Endothelial cell of umbilical vein (primary cell): ENCODE measurements at regions not wholly inside any gene's neighbourhood (a gene's known extent, or its start where the extent isn't known, plus 50 kb on each side); places are given as distances from the start of the nearest gene placed in this dataset.

ENCODE experiments used
- BruUV-seq: library from RNA; stranded (reverse); fragments of 400-500 nt; replicated peaks from 2 replicates; lab custom pipeline; 2021; lab: Mats Ljungman, UMichigan
- CTCF ChIA-PET: fragments of 300-600, 350-600 bp; sonication (Branson Sonifier 250); formaldehyde crosslinking; loops from one replicate; lab custom pipeline; 2021; ENCODE audit warnings: antibody characterized with exemption, inconsistent platforms; lab: Charles Lee
- POLR2A ChIA-PET: fragments of 300-600, 350-600 bp; sonication (Branson Sonifier 250); formaldehyde crosslinking; loops from one replicate; lab custom pipeline; 2021; ENCODE audit warnings: antibody characterized with exemption, inconsistent platforms; lab: Charles Lee
- DNase-seq: peaks from one replicate; pipeline ENCODE4 v3.0.0-alpha.2; 2011; ENCODE audit warnings: low read depth, low spot score
- FAIRE-seq: peaks from 2 replicates; lab custom pipeline; 2011; peaks lifted over from hg19 to GRCh38; lab: Jason Lieb, UNC
- H2AFZ ChIP-seq: 2 replicates; pipeline ENCODE4 v1.6.0; 2012; ENCODE audit warnings: low read depth, low read length, control low read depth, inconsistent platforms
- H3K27ac ChIP-seq: 2 replicates; pipeline ENCODE4 v1.5.1; 2011; ENCODE audit warnings: low read depth, mild to moderate bottlenecking, control low read depth, low read length, moderate library complexity; ENCODE audit not compliant: insufficient read depth
- H3K27me3 ChIP-seq, 2 experiments: 2 replicates each; pipeline versions ENCODE4 v1.6.0 to v1.6.1; 2011; ENCODE audit warnings: low read length in 2 of 2, mixed read lengths in 1 of 2; ENCODE audit not compliant: control insufficient read depth in 2 of 2, insufficient read depth in 2 of 2
- H3K36me3 ChIP-seq, 2 experiments: 2 replicates in 1 of 2; 3 replicates in 1 of 2; pipeline ENCODE4 v1.5.1; 2011; ENCODE audit warnings: low read length in 2 of 2, mild to moderate bottlenecking in 1 of 2, moderate library complexity in 1 of 2; ENCODE audit not compliant: control insufficient read depth in 2 of 2, insufficient read depth in 2 of 2; ENCODE audit errors: extremely low read depth in 1 of 2
- H3K4me1 ChIP-seq: 3 replicates; pipeline ENCODE4 v1.5.1; 2011; ENCODE audit warnings: mild to moderate bottlenecking, low read length; ENCODE audit not compliant: control insufficient read depth, insufficient read depth; ENCODE audit errors: extremely low read depth
- H3K4me2 ChIP-seq: 2 replicates; pipeline ENCODE4 v1.6.1; 2011; ENCODE audit warnings: low read length, control low read depth, mixed read lengths; ENCODE audit not compliant: insufficient read depth
- H3K4me3 ChIP-seq, 3 experiments: fragments of 200-600 bp in 1 of 3; sonication (generic), shearing (Covaris generic) in 1 of 3; replicated peaks in 1 of 3; 2 replicates each; pipeline ENCODE4 v1.5.1; 2011 to 2016; ENCODE audit warnings: control low read depth in 3 of 3, low read length in 3 of 3, mild to moderate bottlenecking in 2 of 3, inconsistent platforms in 1 of 3, low read depth in 1 of 3, moderate library complexity in 1 of 3; ENCODE audit not compliant: insufficient read depth in 1 of 3
- H3K79me2 ChIP-seq: 2 replicates; pipeline ENCODE4 v1.6.0; 2012; ENCODE audit warnings: low read length, inconsistent platforms; ENCODE audit not compliant: control insufficient read depth, insufficient read depth
- H3K9ac ChIP-seq: replicated peaks from 2 replicates; pipeline ENCODE3; 2011; ENCODE audit warnings: low read length, control low read depth; ENCODE audit not compliant: insufficient read depth; ENCODE audit errors: extremely low read depth
- H3K9me1 ChIP-seq: replicated peaks from 3 replicates; pipeline ENCODE4 v1.6.0; 2011; ENCODE audit warnings: mild to moderate bottlenecking, low read length; ENCODE audit not compliant: control insufficient read depth, insufficient read depth; ENCODE audit errors: extremely low read depth
- H3K9me3 ChIP-seq: replicated peaks from 2 replicates; pipeline ENCODE4 v1.5.1; 2012; ENCODE audit warnings: low read length, inconsistent platforms; ENCODE audit not compliant: control insufficient read depth, insufficient read depth
- H4K20me1 ChIP-seq: replicated peaks from 2 replicates; pipeline ENCODE3; 2011; ENCODE audit warnings: mild to moderate bottlenecking, low read length; ENCODE audit not compliant: control insufficient read depth, insufficient read depth; ENCODE audit errors: extremely low read depth
- EZH2 ChIP-seq: IDR thresholded peaks from 2 replicates; pipeline ENCODE4 v1.6.1; 2012; ENCODE audit warnings: borderline replicate concordance, low read depth, mild to moderate bottlenecking, moderate library complexity, low read length, inconsistent platforms; ENCODE audit not compliant: severe bottlenecking
- FOS ChIP-seq: IDR thresholded peaks from 2 replicates; pipeline ENCODE4 v1.6.1; 2011; ENCODE audit warnings: mild to moderate bottlenecking, low read length, moderate library complexity, borderline replicate concordance; ENCODE audit not compliant: insufficient read depth
- GATA2 ChIP-seq: IDR thresholded peaks from 2 replicates; pipeline ENCODE4 v1.7.0; 2011; ENCODE audit warnings: low read depth, mild to moderate bottlenecking, moderate library complexity, mixed read lengths, low read length; ENCODE audit not compliant: insufficient read length, insufficient read depth
- JUN ChIP-seq: IDR thresholded peaks from 2 replicates; pipeline ENCODE4 v1.6.1; 2011; ENCODE audit warnings: borderline replicate concordance, low read depth; ENCODE audit not compliant: insufficient read length, insufficient read depth
- MYC ChIP-seq: IDR thresholded peaks from one replicate; pipeline ENCODE4 v1.6.1; 2011; ENCODE audit warnings: mild to moderate bottlenecking, low read depth, low read length
- POLR2A ChIP-seq: IDR thresholded peaks from 2 replicates; pipeline ENCODE4 v1.6.1; 2012; ENCODE audit warnings: low read depth, mild to moderate bottlenecking, control low read depth, low read length
- POLR2AphosphoS5 ChIP-seq: IDR thresholded peaks from 2 replicates; pipeline ENCODE4 v1.6.1; 2012; ENCODE audit warnings: low read depth, mild to moderate bottlenecking, control low read depth, low read length, moderate library complexity; ENCODE audit not compliant: insufficient read depth
- dilution Hi-C: fragments of 300-500 bp; cut with MboI; formaldehyde crosslinking; loops from one replicate; pipeline ENCODE4 v1.15.0; 2019; ENCODE audit warnings: low sequenced_read_pairs; ENCODE audit not compliant: extremely low pct_ligation_motif_present
- intact Hi-C: fragments of 100-400 bp; cut with micrococcal nuclease; formaldehyde crosslinking; loops from one replicate; pipeline ENCODE4 v1.10.0; 2022
- TF ChIP-seq, protein P1 (sequence below), 2 donors: IDR thresholded peaks; 1 replicate in 1 of 2; 2 replicates in 1 of 2; pipeline ENCODE4 v1.5.1; 2011; ENCODE audit warnings: low read length in 2 of 2, mild to moderate bottlenecking in 2 of 2, moderate library complexity in 2 of 2, control low read depth in 1 of 2, inconsistent platforms in 1 of 2, low read depth in 1 of 2; ENCODE audit not compliant: insufficient read depth in 1 of 2; ENCODE audit errors: extremely low read depth in 1 of 2
- TF ChIP-seq, protein P2 (sequence below): IDR thresholded peaks from 2 replicates; pipeline ENCODE4 v1.6.1; 2011; ENCODE audit not compliant: insufficient read depth, insufficient read length

- Histone ChIP-seq H3K4me1 (no peaks in the 10 kb centered on the region), H3K9me1 (no peaks in the 10 kb centered on the region), H3K36me3 (no peaks in the 10 kb centered on the region), H3K4me2 (no peak overlapping the region), H3K4me3 (no peak overlapping the region), H3K9ac (no peak overlapping the region), H3K27ac (no peak overlapping the region), H2AFZ (no peak overlapping the region), H3K9me3 (no peaks in the 10 kb centered on the region), H4K20me1 (no peaks in the 10 kb centered on the region), H3K27me3 (no peaks in the 10 kb centered on the region), H3K79me2 (no peaks in the 10 kb centered on the region)
- DNase-seq = no peak
- BruUV-seq = no TSS peak
- CTCF ChIA-PET = no interaction called here
- intact Hi-C loops = no loop called here
- FAIRE-seq = no peak
- POLR2A ChIA-PET = no interaction called here
- TF ChIP-seq POLR2A (no peak), MYC (no peak), EZH2 (no peak), POLR2AphosphoS5 (no peak)
- TF ChIP-seq, protein P1, sequence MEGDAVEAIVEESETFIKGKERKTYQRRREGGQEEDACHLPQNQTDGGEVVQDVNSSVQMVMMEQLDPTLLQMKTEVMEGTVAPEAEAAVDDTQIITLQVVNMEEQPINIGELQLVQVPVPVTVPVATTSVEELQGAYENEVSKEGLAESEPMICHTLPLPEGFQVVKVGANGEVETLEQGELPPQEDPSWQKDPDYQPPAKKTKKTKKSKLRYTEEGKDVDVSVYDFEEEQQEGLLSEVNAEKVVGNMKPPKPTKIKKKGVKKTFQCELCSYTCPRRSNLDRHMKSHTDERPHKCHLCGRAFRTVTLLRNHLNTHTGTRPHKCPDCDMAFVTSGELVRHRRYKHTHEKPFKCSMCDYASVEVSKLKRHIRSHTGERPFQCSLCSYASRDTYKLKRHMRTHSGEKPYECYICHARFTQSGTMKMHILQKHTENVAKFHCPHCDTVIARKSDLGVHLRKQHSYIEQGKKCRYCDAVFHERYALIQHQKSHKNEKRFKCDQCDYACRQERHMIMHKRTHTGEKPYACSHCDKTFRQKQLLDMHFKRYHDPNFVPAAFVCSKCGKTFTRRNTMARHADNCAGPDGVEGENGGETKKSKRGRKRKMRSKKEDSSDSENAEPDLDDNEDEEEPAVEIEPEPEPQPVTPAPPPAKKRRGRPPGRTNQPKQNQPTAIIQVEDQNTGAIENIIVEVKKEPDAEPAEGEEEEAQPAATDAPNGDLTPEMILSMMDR (IDR thresholded peaks at IDR 0.05; ENCODE audit: extremely low read depth in 1 of 2, insufficient read depth in 1 of 2, low read depth in 1 of 2, low read length in 2 of 2) = no peak
- TF ChIP-seq, protein P2, sequence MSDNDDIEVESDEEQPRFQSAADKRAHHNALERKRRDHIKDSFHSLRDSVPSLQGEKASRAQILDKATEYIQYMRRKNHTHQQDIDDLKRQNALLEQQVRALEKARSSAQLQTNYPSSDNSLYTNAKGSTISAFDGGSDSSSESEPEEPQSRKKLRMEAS = no peak
- dilution Hi-C loops = no loop called here
Observed at GRCh38 chr14:30312214-30312613, 246.7 kb upstream of the G2E3 start.

DNA sequence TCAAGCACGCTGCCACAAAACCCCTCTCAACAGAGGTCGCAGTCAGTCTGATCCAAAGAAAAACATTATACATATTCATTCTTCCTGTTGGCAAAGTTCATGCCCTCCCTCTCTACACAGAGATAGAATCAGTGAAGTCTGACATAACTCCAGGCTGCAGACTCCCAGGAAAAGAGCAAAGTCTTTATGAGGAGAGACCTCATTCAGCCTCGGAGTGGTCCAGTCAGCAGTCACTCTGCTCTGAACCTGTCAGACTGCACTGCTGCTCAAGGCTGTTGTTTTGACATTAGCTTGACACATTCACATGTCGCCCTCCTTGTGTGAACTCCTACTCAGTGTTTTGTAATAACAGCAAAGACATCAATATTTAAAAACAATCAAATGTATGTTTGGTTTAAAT is 241.2 kb upstream of the G2E3 start:
- no peaks in the 10 kb centered on the region for H4K20me1 ChIP-seq
- no peak overlapping the region for H2AFZ ChIP-seq
- H3K27ac ChIP-seq = no peak overlapping the region
- H3K36me3 ChIP-seq = no peaks in the 10 kb centered on the region
- no peak overlapping the region for H3K4me2 ChIP-seq
- H3K4me3 ChIP-seq = no peak overlapping the region
- dilution Hi-C loops = no loop called here
- no peaks in the 10 kb centered on the region for H3K27me3 ChIP-seq
- no peaks in the 10 kb centered on the region for H3K9me1 ChIP-seq
- no peak overlapping the region for H3K9ac ChIP-seq
- ChIA-PET POLR2A (no interaction called here), CTCF (no interaction called here)
- no peaks in the 10 kb centered on the region for H3K9me3 ChIP-seq
- no TSS peak for BruUV-seq
- DNase-seq (no peak), FAIRE-seq (no peak)
- H3K79me2 ChIP-seq = no peaks in the 10 kb centered on the region
- TF ChIP-seq POLR2AphosphoS5 (no peak), MYC (no peak), FOS (no peak), JUN (no peak), GATA2 (no peak), POLR2A (no peak), EZH2 (no peak)
- TF ChIP-seq, protein P1 (IDR thresholded peaks at IDR 0.05; ENCODE audit: extremely low read depth in 1 of 2, insufficient read depth in 1 of 2, low read depth in 1 of 2, low read length in 2 of 2) = no peak
- TF ChIP-seq, protein P2 = no peak
- intact Hi-C loops = no loop called here
- H3K4me1 ChIP-seq = no peaks in the 10 kb centered on the region
